HG02678 (cell line): ENCODE measurements at regions not wholly inside any gene's neighbourhood (a gene's known extent, or its start where the extent isn't known, plus 50 kb on each side); places are given as distances from the start of the nearest gene placed in this dataset.
"Not testable (repeated sequence)": the region's sequence is repeated elsewhere in the genome, so short reads cannot be mapped to it uniquely, and the experiment has no call there.

Source experiments
- ATAC-seq: cut with Tn5 transposase; IDR thresholded peaks from one replicate; pipeline ENCODE4 v1.9.1; 2021; ENCODE audit warnings: mild to moderate bottlenecking, moderate library complexity; ENCODE audit not compliant: unreplicated experiment

- ATAC-seq = no peak
Observed at GRCh38 chr3:82128271-82128670, 366.8 kb upstream of the GBE1 start.

- ATAC-seq = no peak
Observed at GRCh38 chr3:82122554-82123345, 361.3 kb upstream of the GBE1 start.

- no peak for ATAC-seq
Observed at GRCh38 chr3:82114589-82114988, 353.1 kb upstream of the GBE1 start.

- not testable (repeated sequence) for ATAC-seq
Observed at GRCh38 chr3:82110721-82111120, 349.3 kb upstream of the GBE1 start.

- ATAC-seq = no peak
Observed at GRCh38 chr3:82103241-82103640, 341.8 kb upstream of the GBE1 start.

GRCh38 chr3:82100378-82100777, 338.9 kb upstream of the GBE1 start:
- no peak for ATAC-seq

GRCh38 chr3:82093641-82094040, 332.2 kb upstream of the GBE1 start:
- ATAC-seq = no peak

- ATAC-seq = no peak
Observed at GRCh38 chr3:82088749-82089148, 327.3 kb upstream of the GBE1 start.

GRCh38 chr3:82087958-82088357, 326.5 kb upstream of the GBE1 start:
- no peak for ATAC-seq

- no peak for ATAC-seq
Observed at GRCh38 chr3:82085851-82086475, 324.5 kb upstream of the GBE1 start.

GRCh38 chr3:82085356-82085755, 323.9 kb upstream of the GBE1 start:
- no peak for ATAC-seq

GRCh38 chr3:82084824-82085223, 323.4 kb upstream of the GBE1 start:
- no peak for ATAC-seq

- ATAC-seq = no peak
Observed at GRCh38 chr3:82082796-82083195, 321.4 kb upstream of the GBE1 start.

GRCh38 chr3:82081351-82081750, 319.9 kb upstream of the GBE1 start:
- no peak for ATAC-seq

- ATAC-seq = no peak
Observed at GRCh38 chr3:82080792-82081191, 319.3 kb upstream of the GBE1 start.

GRCh38 chr3:82080261-82080660, 318.8 kb upstream of the GBE1 start:
- ATAC-seq = no peak

GRCh38 chr3:82079335-82079890, 318.0 kb upstream of the GBE1 start:
- ATAC-seq = no peak

- no peak for ATAC-seq
Observed at GRCh38 chr3:82078246-82078645, 316.8 kb upstream of the GBE1 start.

- ATAC-seq = no peak
Observed at GRCh38 chr3:82067420-82067819, 306.0 kb upstream of the GBE1 start.

GRCh38 chr3:82058809-82059208, 297.4 kb upstream of the GBE1 start:
- no peak for ATAC-seq

GRCh38 chr3:82055792-82056191, 294.3 kb upstream of the GBE1 start:
- ATAC-seq = no peak

GRCh38 chr3:82054849-82055248, 293.4 kb upstream of the GBE1 start:
- no peak for ATAC-seq
